Naive B cell (primary cell): ENCODE measurements at regions not wholly inside any gene's neighbourhood (a gene's known extent, or its start where the extent isn't known, plus 50 kb on each side); places are given as distances from the start of the nearest gene placed in this dataset.
"Not testable (repeated sequence)": the region's sequence is repeated elsewhere in the genome, so short reads cannot be mapped to it uniquely, and the experiment has no call there.

Source experiments
- ATAC-seq, 2 donors: fragments of 150-1000 bp; cut with Tn5 transposase; 2 replicates each; pipeline ENCODE4 v1.10.0; 2021; ENCODE audit warnings: low read depth in 2 of 2, mild to moderate bottlenecking in 2 of 2, moderate library complexity in 2 of 2
- DNase-seq: peaks from one replicate; pipeline ENCODE4 v3.0.0; 2022
- H3K27ac Mint-ChIP-seq, 6 donors: one replicate each; pipeline ENCODE4 v1.8.0; 2020 to 2022; ENCODE audit warnings: mild to moderate bottlenecking in 6 of 6, mixed read lengths in 6 of 6, moderate library complexity in 5 of 6, inconsistent platforms in 2 of 6
- H3K27me3 Mint-ChIP-seq, 3 donors: one replicate each; pipeline ENCODE4 v1.8.0; 2021 to 2022; ENCODE audit warnings: mixed read lengths in 3 of 3, mild to moderate bottlenecking in 1 of 3
- H3K36me3 Mint-ChIP-seq, 2 donors: one replicate each; pipeline ENCODE4 v1.8.0; 2020 to 2022; ENCODE audit warnings: mixed read lengths in 2 of 2, inconsistent platforms in 1 of 2, mild to moderate bottlenecking in 1 of 2
- H3K4me1 Mint-ChIP-seq, 3 donors: one replicate each; pipeline ENCODE4 v1.8.0; 2020 to 2022; ENCODE audit warnings: mixed read lengths in 3 of 3, inconsistent platforms in 1 of 3, mild to moderate bottlenecking in 1 of 3, moderate library complexity in 1 of 3
- H3K4me3 Mint-ChIP-seq, 8 donors: one replicate each; pipeline ENCODE4 v1.8.0; 2020 to 2022; ENCODE audit warnings: mild to moderate bottlenecking in 8 of 8, mixed read lengths in 8 of 8, moderate library complexity in 8 of 8, inconsistent platforms in 2 of 8
- H3K9me3 Mint-ChIP-seq, 7 donors: one replicate each; pipeline ENCODE4 v1.8.0; 2020 to 2022; ENCODE audit warnings: mixed read lengths in 7 of 7, mild to moderate bottlenecking in 5 of 7, inconsistent platforms in 2 of 7, moderate library complexity in 1 of 7

DNA sequence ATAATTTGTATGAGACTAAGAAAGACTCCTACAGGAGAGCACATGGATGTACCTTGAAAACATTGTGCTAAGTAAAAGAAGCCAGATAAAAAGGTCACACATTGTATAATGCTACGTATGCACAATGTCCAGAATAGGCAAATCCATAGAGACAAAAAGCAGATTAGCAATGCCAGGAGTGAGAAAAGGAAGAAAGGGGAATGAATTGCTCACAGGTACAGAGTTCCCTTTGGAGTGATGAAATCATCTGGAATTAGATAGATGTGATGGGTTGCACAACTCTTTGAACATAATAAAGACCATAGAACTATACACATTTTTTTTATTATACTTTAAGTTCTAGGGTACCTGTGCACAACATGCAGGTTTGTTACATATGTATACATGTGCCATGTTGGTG is 1218.9 kb upstream of the TMEM132C start:
- no peaks in the 10 kb centered on the region for H3K27me3 Mint-ChIP-seq
- H3K9me3 Mint-ChIP-seq = peaks cover 1 to 11% (median 4%) of the 10 kb centered on the region in 7 donors
- H3K36me3 Mint-ChIP-seq = no peaks in the 10 kb centered on the region
- H3K27ac Mint-ChIP-seq = no peak overlapping the region
- H3K4me3 Mint-ChIP-seq = no peak overlapping the region
- no peak for DNase-seq
- H3K4me1 Mint-ChIP-seq = no peaks in the 10 kb centered on the region
- ATAC-seq = no peak

DNA sequence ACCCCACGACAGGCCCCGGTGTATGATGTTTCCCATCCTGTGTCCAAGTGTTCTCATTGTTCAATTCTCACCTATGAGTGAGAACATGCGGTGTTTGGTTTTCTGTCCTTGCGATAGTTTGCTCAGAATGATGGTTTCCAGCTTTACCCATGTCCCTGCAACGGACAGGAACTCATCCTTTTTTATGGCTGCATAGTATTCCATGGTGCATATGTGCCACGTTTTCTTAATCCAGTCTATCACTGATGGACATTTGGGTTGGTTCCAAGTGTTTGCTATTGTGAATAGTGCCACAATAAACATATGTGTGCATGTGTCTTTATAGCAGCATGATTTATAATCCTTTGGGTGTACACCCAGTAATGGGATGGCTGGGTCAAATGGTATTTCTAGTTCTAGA is 1218.4 kb upstream of the TMEM132C start:
- ATAC-seq, H3K36me3 Mint-ChIP-seq, H3K27ac Mint-ChIP-seq, H3K4me1 Mint-ChIP-seq, H3K4me3 Mint-ChIP-seq, H3K27me3 Mint-ChIP-seq, DNase-seq: not testable (repeated sequence)
- peaks cover 1 to 11% (median 4%) of the 10 kb centered on the region in 7 donors for H3K9me3 Mint-ChIP-seq

DNA sequence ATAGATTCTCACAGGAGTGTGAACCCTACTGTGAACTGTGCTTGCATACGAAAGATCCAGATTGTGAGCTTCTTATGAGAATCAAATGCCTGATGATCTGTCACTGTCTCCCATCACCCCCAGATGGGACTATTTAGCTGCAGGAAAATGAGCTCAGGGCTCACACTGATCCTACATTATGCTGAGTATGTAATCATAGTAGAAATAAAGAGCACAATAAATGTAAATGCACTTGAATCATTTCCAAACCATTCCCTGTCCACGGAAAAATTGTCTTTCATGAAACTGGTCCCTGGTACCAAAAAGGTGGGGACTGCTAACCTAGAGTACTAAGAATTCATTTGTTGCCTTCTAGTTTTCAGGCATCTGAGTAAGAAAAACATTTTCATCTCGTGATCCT is 1215.8 kb upstream of the TMEM132C start:
- Mint-ChIP-seq H3K4me3 (no peak overlapping the region), H3K36me3 (no peaks in the 10 kb centered on the region), H3K27me3 (no peaks in the 10 kb centered on the region), H3K9me3 (peaks cover 1 to 11% (median 4%) of the 10 kb centered on the region in 7 donors), H3K27ac (no peak overlapping the region), H3K4me1 (no peaks in the 10 kb centered on the region)
- no peak for DNase-seq
- no peak for ATAC-seq

DNA sequence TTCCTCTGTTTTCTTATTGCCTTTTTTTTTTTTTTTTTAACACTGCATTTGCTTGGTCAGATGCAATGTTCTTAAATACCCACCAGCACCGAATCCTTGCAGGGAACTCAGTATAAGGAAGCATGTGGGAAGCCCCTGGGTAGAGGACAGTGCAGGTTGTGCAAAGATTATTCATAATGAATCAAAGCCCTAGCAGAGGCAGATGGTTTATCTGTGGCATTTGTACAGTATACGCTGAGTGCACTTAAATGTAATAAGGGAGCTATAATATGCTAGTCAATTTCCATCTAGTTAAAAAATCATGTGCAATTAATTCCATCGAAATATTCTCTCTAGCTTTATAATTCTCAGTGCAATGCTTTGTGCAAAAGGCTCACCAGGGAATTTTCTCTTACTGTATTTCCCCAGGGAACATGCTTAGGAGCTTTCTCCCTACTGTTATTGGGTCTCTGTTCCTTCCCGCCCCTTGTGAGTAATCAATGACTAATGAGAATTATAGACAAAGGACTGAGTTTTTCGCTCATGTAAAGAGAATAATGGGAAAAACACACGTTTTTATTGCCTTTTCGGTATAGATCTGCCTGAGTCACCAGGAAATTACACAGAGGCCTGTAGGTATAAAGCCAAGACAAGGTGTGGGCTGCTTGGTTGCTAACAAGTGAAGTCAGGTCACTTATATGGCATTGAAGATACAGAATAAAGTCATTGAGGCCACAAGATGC is 1214.3 kb upstream of the TMEM132C start:
- Mint-ChIP-seq H3K4me3 (no peak overlapping the region), H3K4me1 (no peaks in the 10 kb centered on the region), H3K27me3 (no peaks in the 10 kb centered on the region), H3K9me3 (peaks cover 1 to 11% (median 5%) of the 10 kb centered on the region in 7 donors), H3K36me3 (no peaks in the 10 kb centered on the region), H3K27ac (no peak overlapping the region)
- ATAC-seq (no peak), DNase-seq (no peak)

DNA sequence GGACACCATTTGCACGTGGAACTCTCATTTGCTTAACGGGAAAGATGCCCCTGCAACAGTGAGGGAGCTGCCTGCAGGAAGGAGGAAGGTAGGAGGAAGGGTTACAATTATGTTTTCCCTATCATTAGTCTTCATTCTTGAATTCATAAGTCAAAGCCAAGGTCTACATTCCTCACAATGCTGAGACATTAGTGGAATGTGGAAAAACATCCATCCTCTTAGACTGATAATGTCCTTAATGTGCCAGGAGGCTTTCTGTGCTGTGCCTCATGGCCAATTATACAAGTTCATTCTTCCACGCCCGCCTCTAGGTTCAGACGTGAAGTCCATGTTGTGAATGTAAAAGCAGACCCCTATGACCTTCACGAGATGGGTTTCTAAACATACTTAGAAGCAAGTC is 1212.4 kb upstream of the TMEM132C start:
- Mint-ChIP-seq H3K27ac (no peak overlapping the region), H3K4me1 (no peaks in the 10 kb centered on the region), H3K27me3 (no peaks in the 10 kb centered on the region), H3K9me3 (peaks cover 0 to 3% (median 1%) of the 10 kb centered on the region in 7 donors), H3K4me3 (no peak overlapping the region), H3K36me3 (no peaks in the 10 kb centered on the region)
- no peak for ATAC-seq
- DNase-seq = no peak

DNA sequence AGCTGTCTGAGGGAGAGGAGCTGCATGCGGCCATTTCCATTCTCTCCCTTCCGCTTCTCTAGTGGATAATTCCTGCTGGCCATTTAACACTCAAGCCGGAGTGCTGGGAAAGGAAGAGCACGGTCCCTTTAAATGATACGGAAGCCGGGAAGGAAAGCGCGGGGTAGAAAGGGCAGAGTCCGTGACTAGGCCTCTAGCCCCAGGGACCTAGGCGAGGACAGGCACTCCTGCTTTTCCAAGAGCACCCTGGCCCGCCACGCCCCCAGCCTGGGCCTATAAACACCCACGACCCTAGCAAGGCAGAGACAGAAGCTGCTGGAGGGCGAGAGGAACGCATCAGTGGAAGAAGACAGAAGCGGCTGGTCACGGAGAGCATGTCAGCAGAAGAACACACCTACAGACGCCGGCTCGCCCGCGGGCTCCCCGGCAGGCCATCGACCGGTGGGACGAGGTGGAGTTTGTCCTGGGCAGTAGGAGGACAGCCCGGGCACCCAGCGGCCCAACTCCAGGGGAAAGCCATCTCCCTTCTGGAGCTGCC is 1206.6 kb upstream of the TMEM132C start:
- no peak for DNase-seq
- no peak for ATAC-seq
- Mint-ChIP-seq H3K4me1 (no peaks in the 10 kb centered on the region), H3K36me3 (no peaks in the 10 kb centered on the region), H3K4me3 (no peak overlapping the region), H3K9me3 (peaks cover 0 to 8% (median 2%) of the 10 kb centered on the region in 7 donors), H3K27me3 (no peaks in the 10 kb centered on the region), H3K27ac (no peak overlapping the region)

DNA sequence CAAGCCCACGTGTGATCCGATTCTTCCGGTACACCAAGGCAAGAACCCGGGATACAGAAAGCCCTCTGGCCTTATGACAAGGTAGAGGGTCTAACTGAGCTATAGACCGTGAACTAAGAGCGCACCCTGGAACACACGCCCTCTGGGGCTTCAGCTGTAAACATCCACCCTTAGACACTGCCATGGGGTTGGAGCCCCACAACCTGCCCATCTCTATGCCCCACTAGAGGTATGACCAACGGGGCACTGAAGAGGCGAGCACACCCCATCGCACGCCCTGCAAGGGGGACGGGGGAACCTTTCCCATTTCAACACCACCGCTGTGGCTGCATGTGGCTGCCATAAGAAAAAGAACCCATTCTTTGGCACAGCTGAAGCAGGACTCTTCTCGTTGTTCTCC is 1206.0 kb upstream of the TMEM132C start:
- Mint-ChIP-seq H3K36me3 (no peaks in the 10 kb centered on the region), H3K27ac (no peak overlapping the region), H3K9me3 (peaks cover 0 to 8% (median 2%) of the 10 kb centered on the region in 7 donors), H3K4me3 (no peak overlapping the region), H3K4me1 (no peaks in the 10 kb centered on the region), H3K27me3 (no peaks in the 10 kb centered on the region)
- ATAC-seq (no peak), DNase-seq (no peak)

DNA sequence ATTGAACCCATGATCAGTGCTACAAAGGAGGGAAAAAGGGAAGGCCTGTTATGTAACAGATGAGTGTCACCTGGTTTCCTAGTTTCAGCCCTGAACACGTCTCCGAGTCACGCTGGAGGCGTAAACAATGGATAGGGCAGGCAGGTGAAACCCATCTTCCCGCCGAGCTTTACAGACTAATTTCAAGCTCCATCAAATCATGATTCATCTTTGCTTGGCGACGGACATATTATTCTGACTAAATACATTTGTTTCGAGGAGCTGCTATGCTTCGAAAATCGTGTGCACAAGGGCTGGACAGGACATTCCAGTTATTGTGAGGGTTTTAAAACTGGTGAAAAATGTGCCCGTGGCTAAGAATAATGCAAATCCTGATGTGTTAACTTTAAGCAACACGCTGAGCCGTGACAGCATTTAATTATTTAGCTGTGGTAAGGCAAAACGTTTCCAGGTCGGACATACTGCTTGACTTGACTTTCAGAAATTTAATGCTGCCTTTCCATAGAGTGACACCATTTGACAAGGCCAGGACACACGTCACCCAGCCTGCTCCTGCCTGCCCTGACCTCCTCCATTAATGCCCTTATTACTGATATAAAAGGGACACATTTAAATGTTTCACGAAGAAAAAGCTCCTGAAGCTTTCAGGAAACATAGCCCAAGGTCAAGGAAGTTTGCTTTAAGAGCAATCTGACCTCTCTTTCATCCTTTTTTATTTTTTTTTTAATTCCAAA is 1203.5 kb upstream of the TMEM132C start:
- H3K36me3 Mint-ChIP-seq = no peaks in the 10 kb centered on the region
- no peaks in the 10 kb centered on the region for H3K4me1 Mint-ChIP-seq
- no peak for DNase-seq
- no peaks in the 10 kb centered on the region for H3K27me3 Mint-ChIP-seq
- H3K27ac Mint-ChIP-seq = no peak overlapping the region
- peaks cover 0 to 5% (median 1%) of the 10 kb centered on the region in 7 donors for H3K9me3 Mint-ChIP-seq
- no peak for ATAC-seq
- H3K4me3 Mint-ChIP-seq = no peak overlapping the region

DNA sequence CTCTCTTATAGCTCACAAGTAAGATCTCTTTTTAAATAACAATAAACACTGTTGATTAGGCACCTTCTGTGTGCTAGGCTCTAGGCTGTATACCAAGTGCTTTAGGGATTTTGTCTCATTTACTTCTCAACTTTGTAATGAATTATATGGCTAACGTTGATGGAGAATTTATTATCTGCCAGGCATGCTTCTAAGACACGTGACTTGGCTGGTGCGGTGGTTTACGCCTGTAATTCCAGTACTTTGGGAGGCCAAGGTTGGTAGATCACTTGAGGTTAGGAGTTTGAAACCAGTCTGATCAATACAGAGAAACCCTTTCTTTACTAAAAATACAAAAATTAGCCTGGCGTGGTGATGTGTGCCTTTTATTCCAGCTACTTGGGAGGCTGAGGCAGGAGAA is 1202.8 kb upstream of the TMEM132C start:
- DNase-seq (no peak), ATAC-seq (no peak)
- Mint-ChIP-seq H3K9me3 (peaks cover 0 to 5% (median 1%) of the 10 kb centered on the region in 7 donors), H3K4me3 (no peak overlapping the region), H3K36me3 (no peaks in the 10 kb centered on the region), H3K27ac (peak overlapping the region in 1 of 6 donors; percentile 60), H3K4me1 (no peaks in the 10 kb centered on the region), H3K27me3 (no peaks in the 10 kb centered on the region)

DNA sequence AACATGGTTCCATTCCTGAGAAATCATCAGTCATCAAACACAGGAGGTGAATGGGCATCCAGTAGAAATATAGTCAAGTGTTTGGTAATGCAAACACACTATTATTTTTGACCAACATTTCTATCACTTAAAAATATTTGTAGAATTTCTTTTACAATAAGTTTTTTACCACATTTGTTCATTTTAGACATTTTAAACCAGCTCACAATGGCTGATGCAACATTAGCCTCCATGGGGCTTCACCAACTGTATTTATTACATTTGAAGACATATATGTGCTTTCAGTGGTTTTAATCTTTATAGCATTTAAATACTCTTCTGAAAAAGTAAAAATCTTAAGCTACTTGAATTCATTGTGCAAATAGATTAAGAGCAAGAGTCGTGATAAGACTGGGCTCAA is 1201.4 kb upstream of the TMEM132C start:
- Mint-ChIP-seq H3K27me3 (no peaks in the 10 kb centered on the region), H3K9me3 (peaks cover 0 to 5% (median 0%) of the 10 kb centered on the region in 7 donors), H3K4me3 (no peak overlapping the region), H3K27ac (no peak overlapping the region), H3K4me1 (no peaks in the 10 kb centered on the region), H3K36me3 (no peaks in the 10 kb centered on the region)
- ATAC-seq (no peak), DNase-seq (no peak)

DNA sequence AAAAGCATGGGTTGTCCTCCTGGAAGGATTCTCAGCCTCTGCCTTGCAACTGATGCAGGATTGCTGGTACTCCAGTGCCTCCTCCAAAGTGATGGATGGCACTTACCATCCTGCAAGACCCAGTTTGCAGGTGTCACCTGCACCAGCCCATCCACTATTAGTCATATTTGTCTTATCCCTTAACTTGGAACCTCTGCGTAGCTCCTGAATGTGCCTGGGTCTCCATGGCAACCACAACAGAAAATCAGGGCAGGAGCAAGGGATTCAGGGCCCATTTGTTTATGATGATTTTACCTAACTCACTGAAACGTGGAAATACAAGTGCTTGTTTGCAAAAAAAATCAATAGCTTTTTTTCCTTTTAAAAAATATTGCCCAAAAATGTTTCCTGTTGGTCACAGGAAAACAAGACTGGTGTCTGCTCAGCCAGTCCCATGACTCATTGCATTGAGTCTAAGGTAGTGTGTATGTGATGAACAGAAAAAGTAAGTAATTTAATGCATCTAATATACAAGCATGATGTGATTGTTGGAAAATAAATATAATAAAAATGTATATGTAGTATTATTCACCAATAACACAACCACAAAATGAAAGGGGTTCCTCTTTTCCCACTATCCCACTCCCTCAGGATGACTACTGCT is 1196.3 kb upstream of the TMEM132C start:
- H3K4me1 Mint-ChIP-seq = no peaks in the 10 kb centered on the region
- H3K27me3 Mint-ChIP-seq = no peaks in the 10 kb centered on the region
- H3K36me3 Mint-ChIP-seq = no peaks in the 10 kb centered on the region
- DNase-seq (no peak), ATAC-seq (no peak)
- H3K9me3 Mint-ChIP-seq = no peaks in the 10 kb centered on the region
- H3K27ac Mint-ChIP-seq = no peak overlapping the region
- no peak overlapping the region for H3K4me3 Mint-ChIP-seq

DNA sequence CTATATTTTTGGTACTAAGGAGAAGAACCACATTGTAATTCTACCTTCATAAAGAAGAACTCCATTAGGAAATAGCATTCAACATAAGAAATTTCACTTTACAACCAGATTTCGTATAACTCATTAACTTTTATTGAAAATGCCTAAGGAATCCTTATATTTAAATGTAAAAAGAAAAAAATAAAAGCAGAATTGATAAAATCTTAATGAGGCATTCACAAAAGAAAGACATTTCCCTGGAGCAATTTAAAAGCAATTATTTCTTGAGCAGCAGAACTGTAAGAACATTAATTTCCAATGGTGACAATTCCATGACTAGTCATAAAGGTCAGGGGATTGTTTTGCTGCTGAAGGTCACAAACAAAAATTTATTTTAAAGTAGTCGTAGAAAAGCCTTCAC is 1192.8 kb upstream of the TMEM132C start:
- no peak for DNase-seq
- H3K27ac Mint-ChIP-seq = no peak overlapping the region
- H3K27me3 Mint-ChIP-seq = peaks cover 0 to 5% (median 0%) of the 10 kb centered on the region in 3 donors
- no peaks in the 10 kb centered on the region for H3K36me3 Mint-ChIP-seq
- peaks cover 0 to 2% (median 0%) of the 10 kb centered on the region in 7 donors for H3K9me3 Mint-ChIP-seq
- H3K4me1 Mint-ChIP-seq = no peaks in the 10 kb centered on the region
- ATAC-seq = no peak
- no peak overlapping the region for H3K4me3 Mint-ChIP-seq

DNA sequence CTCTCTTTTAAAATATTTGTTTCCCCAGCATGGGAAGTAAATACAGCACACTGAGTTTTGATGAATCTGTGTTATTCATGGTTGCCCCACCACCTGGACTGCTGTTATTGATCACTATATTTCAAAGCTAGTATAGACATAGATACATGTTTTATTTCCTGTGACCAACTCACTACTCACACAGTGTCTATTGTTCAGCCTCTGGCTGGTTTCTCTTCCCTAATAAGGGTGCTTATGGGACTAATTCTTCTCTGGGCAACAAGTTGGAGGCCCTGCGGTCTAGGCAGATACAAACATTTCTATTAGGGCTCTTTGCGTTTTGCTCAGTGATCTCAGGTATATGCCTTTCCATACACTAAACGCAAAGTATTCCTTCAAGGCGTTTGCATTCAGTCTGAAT is 1191.0 kb upstream of the TMEM132C start:
- H3K4me3 Mint-ChIP-seq = no peak overlapping the region
- H3K27me3 Mint-ChIP-seq = peaks cover 0 to 5% (median 0%) of the 10 kb centered on the region in 3 donors
- H3K9me3 Mint-ChIP-seq = peaks cover 0 to 2% (median 0%) of the 10 kb centered on the region in 7 donors
- DNase-seq (no peak), ATAC-seq (no peak)
- no peaks in the 10 kb centered on the region for H3K4me1 Mint-ChIP-seq
- no peak overlapping the region for H3K27ac Mint-ChIP-seq
- H3K36me3 Mint-ChIP-seq = no peaks in the 10 kb centered on the region
